AG04449 (cell line): ENCODE measurements at regions not wholly inside any gene's neighbourhood (a gene's known extent, or its start where the extent isn't known, plus 50 kb on each side); places are given as distances from the start of the nearest gene placed in this dataset.

Source experiments
- CTCF ChIA-PET: fragments of 350-600 bp; formaldehyde crosslinking; extraction: SDS; loops from one replicate; lab custom pipeline; 2021; ENCODE audit warnings: antibody characterized with exemption; lab: Yijun Ruan, JAX
- POLR2A ChIA-PET: fragments of 400-600, 350-600 bp; formaldehyde crosslinking; extraction: SDS; loops from one replicate; lab custom pipeline; 2020; ENCODE audit warnings: antibody characterized with exemption, inconsistent platforms; lab: Yijun Ruan, JAX
- DNase-seq: peaks from one replicate; pipeline ENCODE4 v3.0.0-alpha.2; 2010; ENCODE audit warnings: low read depth, low spot score
- H3K4me3 ChIP-seq: 2 replicates; pipeline ENCODE4 v1.5.1; 2011; ENCODE audit warnings: low read depth, mild to moderate bottlenecking, control low read depth, low read length
- TF ChIP-seq, protein P1 (sequence below): IDR thresholded peaks from one replicate; pipeline ENCODE4 v1.5.1; 2011; ENCODE audit warnings: mild to moderate bottlenecking, moderate library complexity, low read length, control low read depth, inconsistent platforms; ENCODE audit not compliant: insufficient read depth; ENCODE audit errors: missing control alignments

DNA sequence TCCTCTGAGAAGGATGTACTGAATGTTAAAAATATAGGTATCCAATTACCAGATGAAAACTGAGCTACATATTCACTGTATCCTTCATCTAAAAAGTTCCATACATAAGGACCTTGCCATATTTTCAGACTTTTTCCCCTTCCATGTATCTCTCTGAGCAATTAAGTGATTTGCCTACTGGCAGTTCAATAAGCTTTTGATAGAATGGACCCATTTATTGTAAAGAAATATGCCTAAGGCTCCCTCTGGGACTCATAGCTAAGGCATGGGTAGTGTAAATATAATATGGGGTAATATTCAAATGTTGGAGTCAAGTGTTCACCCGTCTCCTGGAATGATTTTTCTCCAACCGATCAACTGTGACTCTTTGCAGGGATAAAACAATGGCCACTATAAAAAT, 135.4 kb upstream of the FSHR start:
- no peak for DNase-seq
- no peak overlapping the region for H3K4me3 ChIP-seq
- ChIA-PET CTCF (no interaction called here), POLR2A (no interaction called here)
- TF ChIP-seq, protein P1, sequence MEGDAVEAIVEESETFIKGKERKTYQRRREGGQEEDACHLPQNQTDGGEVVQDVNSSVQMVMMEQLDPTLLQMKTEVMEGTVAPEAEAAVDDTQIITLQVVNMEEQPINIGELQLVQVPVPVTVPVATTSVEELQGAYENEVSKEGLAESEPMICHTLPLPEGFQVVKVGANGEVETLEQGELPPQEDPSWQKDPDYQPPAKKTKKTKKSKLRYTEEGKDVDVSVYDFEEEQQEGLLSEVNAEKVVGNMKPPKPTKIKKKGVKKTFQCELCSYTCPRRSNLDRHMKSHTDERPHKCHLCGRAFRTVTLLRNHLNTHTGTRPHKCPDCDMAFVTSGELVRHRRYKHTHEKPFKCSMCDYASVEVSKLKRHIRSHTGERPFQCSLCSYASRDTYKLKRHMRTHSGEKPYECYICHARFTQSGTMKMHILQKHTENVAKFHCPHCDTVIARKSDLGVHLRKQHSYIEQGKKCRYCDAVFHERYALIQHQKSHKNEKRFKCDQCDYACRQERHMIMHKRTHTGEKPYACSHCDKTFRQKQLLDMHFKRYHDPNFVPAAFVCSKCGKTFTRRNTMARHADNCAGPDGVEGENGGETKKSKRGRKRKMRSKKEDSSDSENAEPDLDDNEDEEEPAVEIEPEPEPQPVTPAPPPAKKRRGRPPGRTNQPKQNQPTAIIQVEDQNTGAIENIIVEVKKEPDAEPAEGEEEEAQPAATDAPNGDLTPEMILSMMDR, result no peak

DNA sequence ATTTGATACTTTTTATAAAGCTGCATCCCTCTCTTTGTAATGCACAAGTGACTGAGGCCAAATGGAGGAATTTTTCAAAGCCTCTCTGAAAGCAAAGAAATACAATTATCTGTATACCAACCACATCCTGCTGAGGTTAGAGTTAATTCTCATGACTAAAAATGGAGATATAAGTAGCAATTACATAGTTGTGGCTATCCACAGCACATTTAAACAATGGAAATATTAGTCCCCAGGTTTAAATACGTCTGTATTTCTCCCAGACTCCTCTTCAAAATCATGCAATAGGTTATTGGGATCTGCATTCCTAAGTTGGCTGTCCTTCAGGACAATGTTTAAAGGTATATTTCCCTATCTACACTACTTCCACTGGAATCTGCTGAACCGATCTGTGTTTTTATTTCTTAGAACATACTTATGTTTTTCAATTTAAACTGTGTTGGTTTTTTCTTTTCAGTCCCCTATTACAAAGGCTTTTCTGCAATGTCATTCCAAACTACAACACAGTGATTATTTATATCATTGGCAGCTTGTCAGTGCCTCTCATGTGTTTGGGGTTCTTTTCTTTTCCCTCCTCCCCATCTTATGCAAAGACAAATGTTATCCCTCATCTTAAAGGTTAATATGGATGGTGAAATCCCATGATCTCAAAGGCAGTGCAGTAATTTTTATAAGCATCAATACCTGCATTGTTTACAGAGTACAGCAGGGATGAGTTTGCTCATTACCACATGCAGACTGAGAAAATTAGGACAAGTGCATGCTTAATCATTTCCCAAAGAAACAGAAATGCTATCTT, 134.8 kb upstream of the FSHR start:
- CTCF ChIA-PET, result no interaction called here

DNA sequence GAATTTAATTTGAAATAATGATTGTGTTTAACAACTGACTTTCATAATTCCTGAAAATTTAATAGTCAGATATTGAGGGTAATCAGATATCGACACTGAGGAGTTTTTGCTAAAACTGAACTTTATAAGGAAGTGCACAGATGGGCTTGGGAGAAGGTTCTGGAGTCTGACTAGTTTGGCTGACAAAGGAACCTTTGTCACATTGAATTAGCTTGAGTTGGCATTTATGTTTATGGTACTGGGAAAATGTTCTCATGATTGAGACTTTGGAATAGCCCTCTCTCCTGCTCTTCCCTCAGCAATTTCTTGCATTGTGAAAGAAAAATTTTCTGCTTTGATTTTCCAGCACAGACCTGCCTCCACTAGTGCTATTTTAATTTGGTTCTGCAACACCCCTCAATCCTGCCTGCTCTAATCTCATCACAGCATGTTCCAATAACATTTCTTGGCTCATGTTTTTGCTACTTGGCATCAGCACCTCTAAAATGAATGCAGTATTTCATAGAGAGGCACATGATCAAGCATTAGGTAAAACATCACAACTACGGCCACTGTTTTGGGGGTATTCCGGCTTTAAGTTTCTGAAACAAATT, 133.9 kb upstream of the FSHR start:
- DNase-seq, result no peak
- CTCF ChIA-PET, result no interaction called here
- POLR2A ChIA-PET, result no interaction called here
- no peak overlapping the region for H3K4me3 ChIP-seq
- TF ChIP-seq, protein P1, result no peak

More for the DNA sequence above, 134.8 kb upstream of the FSHR start:
- TF ChIP-seq, protein P1, result no peak
- POLR2A ChIA-PET, result no interaction called here
- no peak for DNase-seq
- no peak overlapping the region for H3K4me3 ChIP-seq

DNA sequence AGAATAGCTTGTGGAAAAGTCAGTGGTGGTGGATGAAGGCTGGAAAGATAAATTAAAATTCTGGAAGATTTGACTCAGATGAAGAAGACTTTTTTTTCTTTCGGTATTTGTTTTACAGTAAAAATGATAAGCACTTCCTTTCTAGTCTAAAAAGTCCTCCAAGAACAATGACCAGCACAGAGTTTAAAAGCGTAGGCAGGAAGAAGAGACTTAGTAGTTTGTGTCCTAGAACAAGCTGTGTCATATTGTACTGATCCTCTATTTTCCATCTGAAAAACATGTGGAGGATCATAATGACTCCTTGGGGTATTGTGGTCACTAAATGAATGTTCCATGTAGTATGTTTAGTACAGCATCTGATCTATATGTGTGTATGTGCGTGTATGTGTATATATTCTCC, 132.4 kb upstream of the FSHR start:
- CTCF ChIA-PET, result no interaction called here
- POLR2A ChIA-PET, result no interaction called here
- TF ChIP-seq, protein P1, result no peak
- DNase-seq, result no peak
- H3K4me3 ChIP-seq, result no peak overlapping the region

DNA sequence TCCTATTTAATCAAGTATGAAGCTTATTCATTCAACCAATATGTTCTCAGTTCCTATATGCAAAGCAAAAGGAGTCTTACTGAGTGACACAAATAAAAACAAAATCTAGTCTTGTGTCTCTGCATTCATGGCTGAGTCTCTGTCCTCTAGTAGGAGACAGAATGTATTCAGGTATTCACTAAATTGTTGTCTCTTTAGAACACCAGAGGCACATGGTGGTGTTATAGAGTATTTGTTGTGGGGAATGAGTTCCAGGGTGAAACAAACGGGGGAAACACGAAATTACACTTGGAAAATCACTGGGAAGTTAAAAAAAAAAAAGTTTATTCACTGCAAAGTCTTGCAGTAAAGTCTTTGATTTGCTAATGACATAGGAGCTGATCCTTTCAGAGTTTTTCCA, 131.7 kb upstream of the FSHR start:
- CTCF ChIA-PET, result no interaction called here

DNA sequence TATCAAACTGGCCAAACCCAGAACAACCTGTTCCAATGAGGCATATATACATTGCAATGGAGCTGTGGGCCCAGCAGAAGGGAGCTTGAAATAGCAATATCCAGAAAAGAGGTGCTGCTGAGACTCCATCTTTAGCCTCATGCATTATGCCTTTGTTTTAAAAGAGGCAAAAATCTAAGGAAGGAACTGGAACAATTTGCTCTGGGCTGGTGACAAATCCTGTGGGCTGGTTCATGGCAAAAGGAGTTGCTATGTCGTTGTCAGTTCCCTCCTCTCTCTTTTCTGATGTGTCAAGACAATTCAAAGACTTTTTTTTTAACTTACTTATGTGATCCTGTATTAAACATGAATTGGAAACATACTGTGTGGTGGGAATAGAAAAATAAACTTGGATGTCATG, 124.2 kb upstream of the FSHR start:
- DNase-seq, result no peak
- ChIA-PET CTCF (no interaction called here), POLR2A (no interaction called here)
- TF ChIP-seq, protein P1, result no peak
- H3K4me3 ChIP-seq, result no peak overlapping the region

More for the DNA sequence above, 131.7 kb upstream of the FSHR start:
- POLR2A ChIA-PET, result no interaction called here
- no peak overlapping the region for H3K4me3 ChIP-seq
- DNase-seq, result no peak
- TF ChIP-seq, protein P1, result no peak
